ENCODE measurements at regions not wholly inside any gene's neighbourhood (a gene's known extent, or its start where the extent isn't known, plus 50 kb on each side); places are given as distances from the start of the nearest gene placed in this dataset.
A peak's percentile ranks its signal among the peaks of the same experiment; 100 is the strongest.

GRCh38 chr10:6739530-6740174 lies 159.6 kb upstream of the PRKCQ start:
- Histone ChIP-seq H3K9me3 (ENCODE audit: low read length) (no peaks in the 10 kb centered on the region), H3K9me2 (replicated peaks; ENCODE audit: low read length) (no peaks in the 10 kb centered on the region), H3K79me2 (ENCODE audit: low read length) (peaks cover 7% of the 10 kb centered on the region; the same call in 1 of the 2 replicates), H3K36me3 (ENCODE audit: low read depth, low read length) (no peaks in the 10 kb centered on the region), H3K9ac (ENCODE audit: low read length) (no peak overlapping the region), H3F3A (ENCODE audit: low read length, unreplicated experiment) (no peaks in the 10 kb centered on the region), H3K27me3 (ENCODE audit: low read length) (no peaks in the 10 kb centered on the region), H4K20me1 (ENCODE audit: low read length) (no peaks in the 10 kb centered on the region), H3K27ac (ENCODE audit: low read length) (no peak overlapping the region), H3K4me3 (ENCODE audit: low read length) (no peak overlapping the region), H2AFZ (ENCODE audit: low read length) (no peak overlapping the region), H3K4me1 (ENCODE audit: insufficient read depth, low read length) (peaks cover 4% of the 10 kb centered on the region), H3K4me2 (ENCODE audit: low read length) (no peak overlapping the region)
- intact Hi-C loops (cut with micrococcal nuclease) = no loop called here
- no TSS peak for BruUV-seq (replicated peaks)
- DNase-seq (no peak), ATAC-seq (no peak)
- ChIA-PET CTCF (no interaction called here), POLR2A (ENCODE audit: unreplicated experiment) (no interaction called here)
- TF ChIP-seq, protein P1, sequence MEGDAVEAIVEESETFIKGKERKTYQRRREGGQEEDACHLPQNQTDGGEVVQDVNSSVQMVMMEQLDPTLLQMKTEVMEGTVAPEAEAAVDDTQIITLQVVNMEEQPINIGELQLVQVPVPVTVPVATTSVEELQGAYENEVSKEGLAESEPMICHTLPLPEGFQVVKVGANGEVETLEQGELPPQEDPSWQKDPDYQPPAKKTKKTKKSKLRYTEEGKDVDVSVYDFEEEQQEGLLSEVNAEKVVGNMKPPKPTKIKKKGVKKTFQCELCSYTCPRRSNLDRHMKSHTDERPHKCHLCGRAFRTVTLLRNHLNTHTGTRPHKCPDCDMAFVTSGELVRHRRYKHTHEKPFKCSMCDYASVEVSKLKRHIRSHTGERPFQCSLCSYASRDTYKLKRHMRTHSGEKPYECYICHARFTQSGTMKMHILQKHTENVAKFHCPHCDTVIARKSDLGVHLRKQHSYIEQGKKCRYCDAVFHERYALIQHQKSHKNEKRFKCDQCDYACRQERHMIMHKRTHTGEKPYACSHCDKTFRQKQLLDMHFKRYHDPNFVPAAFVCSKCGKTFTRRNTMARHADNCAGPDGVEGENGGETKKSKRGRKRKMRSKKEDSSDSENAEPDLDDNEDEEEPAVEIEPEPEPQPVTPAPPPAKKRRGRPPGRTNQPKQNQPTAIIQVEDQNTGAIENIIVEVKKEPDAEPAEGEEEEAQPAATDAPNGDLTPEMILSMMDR (conservative IDR thresholded peaks at IDR 0.05; ENCODE audit: low read depth, low read length) = no peak
- TF ChIP-seq EZH2phosphoT487 (IDR thresholded peaks at IDR 0.05; ENCODE audit: borderline replicate concordance, low read length) = no peak
- no peak for TF ChIP-seq EZH2 (IDR thresholded peaks at IDR 0.05; ENCODE audit: low read length, unreplicated experiment)

- no peaks in the 10 kb centered on the region for H3K9me2 ChIP-seq (replicated peaks; ENCODE audit: low read length)
- H4K20me1 ChIP-seq (ENCODE audit: low read length) = no peaks in the 10 kb centered on the region
- intact Hi-C loops (cut with micrococcal nuclease) = no loop called here
- no peaks in the 10 kb centered on the region for H3K9me3 ChIP-seq (ENCODE audit: low read length)
- peak overlapping the region; percentile 87 for H3K4me2 ChIP-seq (ENCODE audit: low read length)
- peak overlapping the region; percentile 57; the same call in 1 of the 2 replicates for H2AFZ ChIP-seq (ENCODE audit: low read length)
- H3K27ac ChIP-seq (ENCODE audit: low read length) = peak overlapping the region; percentile 67
- DNase-seq = peak; percentile 27
- no peaks in the 10 kb centered on the region for H3F3A ChIP-seq (ENCODE audit: low read length, unreplicated experiment)
- CTCF ChIA-PET = no interaction called here
- H3K4me1 ChIP-seq (ENCODE audit: insufficient read depth, low read length) = peaks cover 4% of the 10 kb centered on the region
- no TSS peak for BruUV-seq (replicated peaks)
- H3K9ac ChIP-seq (ENCODE audit: low read length) = peak overlapping the region; percentile 52
- ATAC-seq = peak; percentile 55
- no peaks in the 10 kb centered on the region for H3K27me3 ChIP-seq (ENCODE audit: low read length)
- H3K79me2 ChIP-seq (ENCODE audit: low read length) = peaks cover 7% of the 10 kb centered on the region; the same call in 1 of the 2 replicates
- peak overlapping the region; percentile 64 for H3K4me3 ChIP-seq (ENCODE audit: low read length)
- H3K36me3 ChIP-seq (ENCODE audit: low read depth, low read length) = no peaks in the 10 kb centered on the region
- TF ChIP-seq EZH2 (IDR thresholded peaks at IDR 0.05; ENCODE audit: low read length, unreplicated experiment) (no peak), EZH2phosphoT487 (IDR thresholded peaks at IDR 0.05; ENCODE audit: borderline replicate concordance, low read length) (no peak)
- TF ChIP-seq, protein P1 (conservative IDR thresholded peaks at IDR 0.05; ENCODE audit: low read depth, low read length) = no peak
- POLR2A ChIA-PET (ENCODE audit: unreplicated experiment) = no interaction called here
Observed at GRCh38 chr10:6738112-6738768, 158.2 kb upstream of the PRKCQ start.

DNA sequence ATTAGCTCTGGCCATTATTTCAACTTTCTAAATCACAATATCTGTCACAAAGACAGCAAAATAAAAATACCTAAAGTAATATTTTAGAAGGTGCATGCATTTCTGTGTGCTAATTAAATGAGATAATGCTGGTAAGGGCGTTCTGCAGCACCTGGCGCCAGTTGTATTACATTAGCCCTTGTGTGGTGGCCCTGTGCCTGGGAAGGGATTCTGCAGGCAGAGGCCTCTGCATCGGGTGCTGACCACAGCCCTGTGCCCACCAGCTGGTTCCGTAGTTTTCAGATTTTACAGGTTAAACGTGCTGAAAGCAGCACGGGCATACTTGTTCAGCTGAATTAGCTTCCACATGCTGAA lies 157.7 kb upstream of the PRKCQ start:
- intact Hi-C loops (cut with micrococcal nuclease) = no loop called here
- no peaks in the 10 kb centered on the region for H3F3A ChIP-seq (ENCODE audit: low read length, unreplicated experiment)
- H3K9ac ChIP-seq (ENCODE audit: low read length) = peak overlapping the region; percentile 52
- no TSS peak for BruUV-seq (replicated peaks)
- no peaks in the 10 kb centered on the region for H4K20me1 ChIP-seq (ENCODE audit: low read length)
- H3K4me3 ChIP-seq (ENCODE audit: low read length) = peak overlapping the region; percentile 64
- peak overlapping the region; percentile 57; the same call in 1 of the 2 replicates for H2AFZ ChIP-seq (ENCODE audit: low read length)
- H3K27ac ChIP-seq (ENCODE audit: low read length) = peak overlapping the region; percentile 67
- ChIA-PET CTCF (no interaction called here), POLR2A (ENCODE audit: unreplicated experiment) (no interaction called here)
- H3K79me2 ChIP-seq (ENCODE audit: low read length) = peaks cover 7% of the 10 kb centered on the region; the same call in 1 of the 2 replicates
- H3K9me2 ChIP-seq (replicated peaks; ENCODE audit: low read length) = no peaks in the 10 kb centered on the region
- DNase-seq (no peak), ATAC-seq (no peak; the same call in 1 of the 2 replicates)
- peak overlapping the region; percentile 87 for H3K4me2 ChIP-seq (ENCODE audit: low read length)
- no peaks in the 10 kb centered on the region for H3K27me3 ChIP-seq (ENCODE audit: low read length)
- peaks cover 4% of the 10 kb centered on the region for H3K4me1 ChIP-seq (ENCODE audit: insufficient read depth, low read length)
- no peaks in the 10 kb centered on the region for H3K36me3 ChIP-seq (ENCODE audit: low read depth, low read length)
- TF ChIP-seq EZH2 (IDR thresholded peaks at IDR 0.05; ENCODE audit: low read length, unreplicated experiment) (no peak), EZH2phosphoT487 (IDR thresholded peaks at IDR 0.05; ENCODE audit: borderline replicate concordance, low read length) (no peak)
- TF ChIP-seq, protein P1 (conservative IDR thresholded peaks at IDR 0.05; ENCODE audit: low read depth, low read length) = no peak
- no peaks in the 10 kb centered on the region for H3K9me3 ChIP-seq (ENCODE audit: low read length)
